ENCODE measurements at regions not wholly inside any gene's neighbourhood (a gene's known extent, or its start where the extent isn't known, plus 50 kb on each side); places are given as distances from the start of the nearest gene placed in this dataset.

GRCh38 chr7:130925136-130925794 is 191.3 kb upstream of the KLF14 start:
- TF ChIP-seq CTCF (IDR thresholded peaks at IDR 0.05) (no peak), POLR2A (IDR thresholded peaks at IDR 0.05) (no peak)

Data from tibial nerve (tissue), 3 donors.